WTC11 (cell line): ENCODE measurements at regions not wholly inside any gene's neighbourhood (a gene's known extent, or its start where the extent isn't known, plus 50 kb on each side); places are given as distances from the start of the nearest gene placed in this dataset.

ENCODE experiments used
- ATAC-seq: fragments of 200-7000 bp; cut with Tn5 transposase; 2 replicates; pipeline ENCODE4 v1.10.0; 2021; ENCODE audit warnings: mild to moderate bottlenecking, moderate library complexity
- CTCF ChIA-PET: fragments of 300-600 bp; sonication (Branson Sonifier 250); formaldehyde crosslinking; loops from one replicate; lab custom pipeline; 2021; ENCODE audit warnings: antibody characterized with exemption; lab: Charles Lee
- POLR2A ChIA-PET: fragments of 350-600 bp; sonication (Branson Sonifier 250); formaldehyde crosslinking; loops from one replicate; lab custom pipeline; 2021; ENCODE audit warnings: antibody characterized with exemption; lab: Charles Lee
- DNase-seq: peaks from one replicate; pipeline ENCODE4 v3.0.0; 2021; ENCODE audit warnings: low spot score
- H3K27ac Mint-ChIP-seq: 2 replicates; pipeline ENCODE4 v1.8.0; 2021; ENCODE audit warnings: mixed read lengths
- H3K27me3 Mint-ChIP-seq: 2 replicates; pipeline ENCODE4 v1.8.0; 2021; ENCODE audit warnings: low read depth, mild to moderate bottlenecking, moderate library complexity, mixed read lengths
- H3K36me3 Mint-ChIP-seq: 2 replicates; pipeline ENCODE4 v1.8.0; 2021; ENCODE audit warnings: mixed read lengths
- H3K4me1 Mint-ChIP-seq: 2 replicates; pipeline ENCODE4 v1.8.0; 2022; ENCODE audit warnings: mixed read lengths
- H3K4me3 Mint-ChIP-seq: 2 replicates; pipeline ENCODE4 v1.8.0; 2021; ENCODE audit warnings: mild to moderate bottlenecking, moderate library complexity, mixed read lengths
- H3K9me3 Mint-ChIP-seq: 2 replicates; pipeline ENCODE4 v1.8.0; 2021; ENCODE audit warnings: mixed read lengths
- GABPB1 ChIP-seq: sonication (generic); formaldehyde crosslinking; IDR thresholded peaks from 2 replicates; pipeline ENCODE4 v1.8.1; 2023; ENCODE audit warnings: mild to moderate bottlenecking, missing genetic modification reagents
- GTF2I ChIP-seq: fragments of 250-450 bp; sonication (Bioruptor Pico); conservative IDR thresholded peaks from 2 replicates; pipeline ENCODE4 v1.4.0; 2021; ENCODE audit warnings: mild to moderate bottlenecking
- IRF2 ChIP-seq: sonication (generic); formaldehyde crosslinking; IDR thresholded peaks from 2 replicates; pipeline ENCODE4 v1.8.0; 2022; ENCODE audit warnings: low read depth, missing genetic modification reagents, borderline replicate concordance
- JAZF1 ChIP-seq: fragments of 250-450 bp; sonication (Bioruptor Pico); IDR thresholded peaks from 2 replicates; pipeline ENCODE4 v1.9.0; 2021; ENCODE audit warnings: moderate library complexity, mild to moderate bottlenecking, inconsistent platforms
- JUN ChIP-seq: sonication (generic); formaldehyde crosslinking; IDR thresholded peaks from 2 replicates; pipeline ENCODE4 v1.8.0; 2023; ENCODE audit warnings: mild to moderate bottlenecking, missing genetic modification reagents
- MYBL2 ChIP-seq: sonication (generic); formaldehyde crosslinking; IDR thresholded peaks from 2 replicates; pipeline ENCODE4 v1.8.1; 2023; ENCODE audit warnings: mild to moderate bottlenecking, moderate library complexity, missing genetic modification reagents
- NR2C2 ChIP-seq: sonication (generic); formaldehyde crosslinking; IDR thresholded peaks from 2 replicates; pipeline ENCODE4 v1.8.0; 2022; ENCODE audit warnings: mild to moderate bottlenecking, missing genetic modification reagents
- NR3C1 ChIP-seq: sonication (generic); formaldehyde crosslinking; conservative IDR thresholded peaks from 2 replicates; pipeline ENCODE4 v1.8.1; 2023; ENCODE audit warnings: low read depth, mild to moderate bottlenecking, missing genetic modification reagents
- OVOL2 ChIP-seq: fragments of 250-450 bp; sonication (Bioruptor Pico); IDR thresholded peaks from 2 replicates; pipeline ENCODE4 v1.9.0; 2021; ENCODE audit warnings: mild to moderate bottlenecking, borderline replicate concordance
- TP53 ChIP-seq: sonication (generic); formaldehyde crosslinking; IDR thresholded peaks from 2 replicates; pipeline ENCODE4 v1.8.1; 2023; ENCODE audit warnings: mild to moderate bottlenecking, missing genetic modification reagents
- ZNF317 ChIP-seq: sonication (generic); formaldehyde crosslinking; IDR thresholded peaks from 2 replicates; pipeline ENCODE4 v1.8.1; 2023; ENCODE audit warnings: low read depth, mild to moderate bottlenecking, moderate library complexity, missing genetic modification reagents, borderline replicate concordance
- ZNF396 ChIP-seq: fragments of 250-450 bp; sonication (Bioruptor Pico); IDR thresholded peaks from 2 replicates; pipeline ENCODE4 v1.8.0; 2021; ENCODE audit warnings: mild to moderate bottlenecking, moderate library complexity, borderline replicate concordance
- TF ChIP-seq, protein P1 (sequence below): fragments of 250-450 bp; sonication (Bioruptor Pico); IDR thresholded peaks from 2 replicates; pipeline ENCODE4 v1.9.0; 2021; ENCODE audit warnings: mild to moderate bottlenecking
- TF ChIP-seq, protein P2 (sequence below): sonication (generic); formaldehyde crosslinking; IDR thresholded peaks from 2 replicates; pipeline ENCODE4 v1.8.0; 2022; ENCODE audit warnings: mild to moderate bottlenecking, missing genetic modification reagents
- TF ChIP-seq, protein P3 (sequence below): sonication (generic); formaldehyde crosslinking; IDR thresholded peaks from 2 replicates; pipeline ENCODE4 v1.8.1; 2023; ENCODE audit warnings: mild to moderate bottlenecking, missing genetic modification reagents
- TF ChIP-seq, protein P4 (sequence below): sonication (generic); formaldehyde crosslinking; IDR thresholded peaks from 2 replicates; pipeline ENCODE4 v1.8.1; 2023; ENCODE audit warnings: mild to moderate bottlenecking, moderate library complexity, missing genetic modification reagents
- TF ChIP-seq, protein P5 (sequence below): sonication (generic); formaldehyde crosslinking; IDR thresholded peaks from 2 replicates; pipeline ENCODE4 v1.8.0; 2023; ENCODE audit warnings: missing genetic modification reagents
- TF ChIP-seq, protein P6 (sequence below): sonication (generic); formaldehyde crosslinking; IDR thresholded peaks from 2 replicates; pipeline ENCODE4 v1.8.1; 2022; ENCODE audit warnings: mild to moderate bottlenecking, moderate library complexity, missing genetic modification reagents
- TF ChIP-seq, protein P7 (sequence below): fragments of 250-450 bp; sonication (Bioruptor Pico); IDR thresholded peaks from 2 replicates; pipeline ENCODE4 v1.9.0; 2021; ENCODE audit warnings: moderate library complexity, mild to moderate bottlenecking, inconsistent platforms, borderline replicate concordance
- TF ChIP-seq, protein P8 (sequence below): sonication (generic); formaldehyde crosslinking; IDR thresholded peaks from 2 replicates; pipeline ENCODE4 v1.8.0; 2022; ENCODE audit warnings: mild to moderate bottlenecking, missing genetic modification reagents
- TF ChIP-seq, protein P9 (sequence below): fragments of 250-450 bp; sonication (Bioruptor Pico); conservative IDR thresholded peaks from 2 replicates; pipeline ENCODE4 v1.9.0; 2021; ENCODE audit warnings: mild to moderate bottlenecking

DNA sequence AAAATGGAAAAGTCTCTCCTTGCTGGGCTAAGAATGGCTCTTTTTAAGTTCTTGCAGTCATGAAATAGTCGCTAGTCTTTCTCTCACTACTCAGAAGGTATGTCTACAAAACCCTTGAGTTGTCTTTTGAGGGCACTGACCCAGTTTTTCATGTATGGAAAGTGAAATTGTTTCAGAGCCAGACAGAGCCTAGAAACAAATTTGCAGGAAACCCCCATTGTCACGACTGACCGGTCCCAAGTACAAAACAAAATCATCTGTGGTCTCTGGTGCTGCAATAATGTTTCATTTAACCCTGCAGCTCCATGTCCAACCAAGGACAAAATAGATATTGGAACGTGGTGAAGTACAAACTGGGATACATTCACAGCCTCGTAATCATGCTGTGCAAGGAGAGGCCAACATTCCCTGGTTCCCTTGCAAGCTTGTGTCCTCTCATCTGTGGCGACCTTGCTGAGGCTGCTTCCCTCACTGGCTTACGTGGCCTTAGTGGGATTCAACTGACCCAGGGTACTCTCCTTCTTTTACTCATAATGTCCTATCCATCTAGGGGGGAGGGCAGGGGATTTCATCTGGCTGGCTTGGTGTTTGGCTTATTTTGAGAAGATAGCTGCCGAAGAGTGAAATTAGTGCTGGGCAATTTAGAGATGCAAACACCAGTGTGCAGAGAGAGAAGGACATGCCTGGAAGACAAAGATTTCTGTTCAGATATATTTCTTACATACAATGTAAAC, 172.5 kb downstream of the IPMK start:
- Mint-ChIP-seq H3K36me3 (no peaks in the 10 kb centered on the region), H3K9me3 (peaks cover 7% of the 10 kb centered on the region; the same call in 1 of the 2 replicates), H3K4me1 (peaks cover 17% of the 10 kb centered on the region), H3K27ac (no peak overlapping the region), H3K4me3 (no peak overlapping the region), H3K27me3 (no peaks in the 10 kb centered on the region)
- ChIA-PET CTCF (no interaction called here), POLR2A (no interaction called here)
- no peak for DNase-seq
- no peak for TF ChIP-seq IRF2 (CRISPR knock-in tag)
- TF ChIP-seq TP53: no peak
- TF ChIP-seq, protein P1, sequence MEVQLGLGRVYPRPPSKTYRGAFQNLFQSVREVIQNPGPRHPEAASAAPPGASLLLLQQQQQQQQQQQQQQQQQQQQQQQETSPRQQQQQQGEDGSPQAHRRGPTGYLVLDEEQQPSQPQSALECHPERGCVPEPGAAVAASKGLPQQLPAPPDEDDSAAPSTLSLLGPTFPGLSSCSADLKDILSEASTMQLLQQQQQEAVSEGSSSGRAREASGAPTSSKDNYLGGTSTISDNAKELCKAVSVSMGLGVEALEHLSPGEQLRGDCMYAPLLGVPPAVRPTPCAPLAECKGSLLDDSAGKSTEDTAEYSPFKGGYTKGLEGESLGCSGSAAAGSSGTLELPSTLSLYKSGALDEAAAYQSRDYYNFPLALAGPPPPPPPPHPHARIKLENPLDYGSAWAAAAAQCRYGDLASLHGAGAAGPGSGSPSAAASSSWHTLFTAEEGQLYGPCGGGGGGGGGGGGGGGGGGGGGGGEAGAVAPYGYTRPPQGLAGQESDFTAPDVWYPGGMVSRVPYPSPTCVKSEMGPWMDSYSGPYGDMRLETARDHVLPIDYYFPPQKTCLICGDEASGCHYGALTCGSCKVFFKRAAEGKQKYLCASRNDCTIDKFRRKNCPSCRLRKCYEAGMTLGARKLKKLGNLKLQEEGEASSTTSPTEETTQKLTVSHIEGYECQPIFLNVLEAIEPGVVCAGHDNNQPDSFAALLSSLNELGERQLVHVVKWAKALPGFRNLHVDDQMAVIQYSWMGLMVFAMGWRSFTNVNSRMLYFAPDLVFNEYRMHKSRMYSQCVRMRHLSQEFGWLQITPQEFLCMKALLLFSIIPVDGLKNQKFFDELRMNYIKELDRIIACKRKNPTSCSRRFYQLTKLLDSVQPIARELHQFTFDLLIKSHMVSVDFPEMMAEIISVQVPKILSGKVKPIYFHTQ (CRISPR knock-in tag): no peak
- TF ChIP-seq, protein P2, sequence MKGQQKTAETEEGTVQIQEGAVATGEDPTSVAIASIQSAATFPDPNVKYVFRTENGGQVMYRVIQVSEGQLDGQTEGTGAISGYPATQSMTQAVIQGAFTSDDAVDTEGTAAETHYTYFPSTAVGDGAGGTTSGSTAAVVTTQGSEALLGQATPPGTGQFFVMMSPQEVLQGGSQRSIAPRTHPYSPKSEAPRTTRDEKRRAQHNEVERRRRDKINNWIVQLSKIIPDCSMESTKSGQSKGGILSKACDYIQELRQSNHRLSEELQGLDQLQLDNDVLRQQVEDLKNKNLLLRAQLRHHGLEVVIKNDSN: no peak
- TF ChIP-seq JUN (CRISPR knock-in tag): no peak
- TF ChIP-seq GTF2I: no peak
- TF ChIP-seq, protein P3, sequence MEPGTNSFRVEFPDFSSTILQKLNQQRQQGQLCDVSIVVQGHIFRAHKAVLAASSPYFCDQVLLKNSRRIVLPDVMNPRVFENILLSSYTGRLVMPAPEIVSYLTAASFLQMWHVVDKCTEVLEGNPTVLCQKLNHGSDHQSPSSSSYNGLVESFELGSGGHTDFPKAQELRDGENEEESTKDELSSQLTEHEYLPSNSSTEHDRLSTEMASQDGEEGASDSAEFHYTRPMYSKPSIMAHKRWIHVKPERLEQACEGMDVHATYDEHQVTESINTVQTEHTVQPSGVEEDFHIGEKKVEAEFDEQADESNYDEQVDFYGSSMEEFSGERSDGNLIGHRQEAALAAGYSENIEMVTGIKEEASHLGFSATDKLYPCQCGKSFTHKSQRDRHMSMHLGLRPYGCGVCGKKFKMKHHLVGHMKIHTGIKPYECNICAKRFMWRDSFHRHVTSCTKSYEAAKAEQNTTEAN (CRISPR knock-in tag): no peak
- TF ChIP-seq, protein P4, sequence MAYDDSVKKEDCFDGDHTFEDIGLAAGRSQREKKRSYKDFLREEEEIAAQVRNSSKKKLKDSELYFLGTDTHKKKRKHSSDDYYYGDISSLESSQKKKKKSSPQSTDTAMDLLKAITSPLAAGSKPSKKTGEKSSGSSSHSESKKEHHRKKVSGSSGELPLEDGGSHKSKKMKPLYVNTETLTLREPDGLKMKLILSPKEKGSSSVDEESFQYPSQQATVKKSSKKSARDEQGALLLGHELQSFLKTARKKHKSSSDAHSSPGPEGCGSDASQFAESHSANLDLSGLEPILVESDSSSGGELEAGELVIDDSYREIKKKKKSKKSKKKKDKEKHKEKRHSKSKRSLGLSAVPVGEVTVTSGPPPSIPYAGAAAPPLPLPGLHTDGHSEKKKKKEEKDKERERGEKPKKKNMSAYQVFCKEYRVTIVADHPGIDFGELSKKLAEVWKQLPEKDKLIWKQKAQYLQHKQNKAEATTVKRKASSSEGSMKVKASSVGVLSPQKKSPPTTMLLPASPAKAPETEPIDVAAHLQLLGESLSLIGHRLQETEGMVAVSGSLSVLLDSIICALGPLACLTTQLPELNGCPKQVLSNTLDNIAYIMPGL (CRISPR knock-in tag): no peak
- TF ChIP-seq NR3C1 (CRISPR knock-in tag): no peak
- TF ChIP-seq, protein P5, sequence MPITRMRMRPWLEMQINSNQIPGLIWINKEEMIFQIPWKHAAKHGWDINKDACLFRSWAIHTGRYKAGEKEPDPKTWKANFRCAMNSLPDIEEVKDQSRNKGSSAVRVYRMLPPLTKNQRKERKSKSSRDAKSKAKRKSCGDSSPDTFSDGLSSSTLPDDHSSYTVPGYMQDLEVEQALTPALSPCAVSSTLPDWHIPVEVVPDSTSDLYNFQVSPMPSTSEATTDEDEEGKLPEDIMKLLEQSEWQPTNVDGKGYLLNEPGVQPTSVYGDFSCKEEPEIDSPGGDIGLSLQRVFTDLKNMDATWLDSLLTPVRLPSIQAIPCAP (CRISPR knock-in tag): no peak
- TF ChIP-seq JAZF1 (CRISPR knock-in tag): no peak
- no peak for ATAC-seq

DNA sequence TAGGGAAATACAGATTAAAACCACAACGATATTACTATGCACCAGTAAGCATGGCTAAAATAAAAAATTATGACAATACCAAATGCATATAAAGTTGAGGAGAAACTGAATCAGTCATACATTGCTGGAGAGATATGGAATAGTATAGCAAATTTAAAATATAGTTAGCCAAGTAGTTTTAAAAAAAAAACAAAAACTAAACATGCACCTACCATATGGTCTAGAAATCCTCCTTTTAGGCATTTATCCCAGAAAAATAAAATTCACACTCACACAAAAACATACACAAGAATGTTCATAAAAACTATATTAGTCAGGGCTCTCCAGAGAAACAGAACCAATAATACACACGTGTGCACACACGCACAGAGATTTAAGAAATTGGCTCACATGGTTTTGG, 175.8 kb downstream of the IPMK start:
- Mint-ChIP-seq H3K27ac (no peak overlapping the region), H3K36me3 (no peaks in the 10 kb centered on the region)
- TF ChIP-seq MYBL2 (CRISPR knock-in tag) (no peak), ZNF317 (CRISPR knock-in tag) (no peak), NR2C2 (no peak), OVOL2 (CRISPR knock-in tag) (no peak), ZNF396 (CRISPR knock-in tag) (no peak), GABPB1 (CRISPR knock-in tag) (no peak)
- TF ChIP-seq, protein P6, sequence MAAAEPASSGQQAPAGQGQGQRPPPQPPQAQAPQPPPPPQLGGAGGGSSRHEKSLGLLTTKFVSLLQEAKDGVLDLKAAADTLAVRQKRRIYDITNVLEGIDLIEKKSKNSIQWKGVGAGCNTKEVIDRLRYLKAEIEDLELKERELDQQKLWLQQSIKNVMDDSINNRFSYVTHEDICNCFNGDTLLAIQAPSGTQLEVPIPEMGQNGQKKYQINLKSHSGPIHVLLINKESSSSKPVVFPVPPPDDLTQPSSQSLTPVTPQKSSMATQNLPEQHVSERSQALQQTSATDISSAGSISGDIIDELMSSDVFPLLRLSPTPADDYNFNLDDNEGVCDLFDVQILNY: no peak
- TF ChIP-seq, protein P7, sequence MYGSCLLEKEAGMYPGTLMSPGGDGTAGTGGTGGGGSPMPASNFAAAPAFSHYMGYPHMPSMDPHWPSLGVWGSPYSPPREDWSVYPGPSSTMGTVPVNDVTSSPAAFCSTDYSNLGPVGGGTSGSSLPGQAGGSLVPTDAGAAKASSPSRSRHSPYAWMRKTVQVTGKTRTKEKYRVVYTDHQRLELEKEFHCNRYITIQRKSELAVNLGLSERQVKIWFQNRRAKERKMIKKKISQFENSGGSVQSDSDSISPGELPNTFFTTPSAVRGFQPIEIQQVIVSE (CRISPR knock-in tag): no peak
- TF ChIP-seq, protein P8, sequence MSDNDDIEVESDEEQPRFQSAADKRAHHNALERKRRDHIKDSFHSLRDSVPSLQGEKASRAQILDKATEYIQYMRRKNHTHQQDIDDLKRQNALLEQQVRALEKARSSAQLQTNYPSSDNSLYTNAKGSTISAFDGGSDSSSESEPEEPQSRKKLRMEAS (CRISPR knock-in tag): no peak
- TF ChIP-seq, protein P9, sequence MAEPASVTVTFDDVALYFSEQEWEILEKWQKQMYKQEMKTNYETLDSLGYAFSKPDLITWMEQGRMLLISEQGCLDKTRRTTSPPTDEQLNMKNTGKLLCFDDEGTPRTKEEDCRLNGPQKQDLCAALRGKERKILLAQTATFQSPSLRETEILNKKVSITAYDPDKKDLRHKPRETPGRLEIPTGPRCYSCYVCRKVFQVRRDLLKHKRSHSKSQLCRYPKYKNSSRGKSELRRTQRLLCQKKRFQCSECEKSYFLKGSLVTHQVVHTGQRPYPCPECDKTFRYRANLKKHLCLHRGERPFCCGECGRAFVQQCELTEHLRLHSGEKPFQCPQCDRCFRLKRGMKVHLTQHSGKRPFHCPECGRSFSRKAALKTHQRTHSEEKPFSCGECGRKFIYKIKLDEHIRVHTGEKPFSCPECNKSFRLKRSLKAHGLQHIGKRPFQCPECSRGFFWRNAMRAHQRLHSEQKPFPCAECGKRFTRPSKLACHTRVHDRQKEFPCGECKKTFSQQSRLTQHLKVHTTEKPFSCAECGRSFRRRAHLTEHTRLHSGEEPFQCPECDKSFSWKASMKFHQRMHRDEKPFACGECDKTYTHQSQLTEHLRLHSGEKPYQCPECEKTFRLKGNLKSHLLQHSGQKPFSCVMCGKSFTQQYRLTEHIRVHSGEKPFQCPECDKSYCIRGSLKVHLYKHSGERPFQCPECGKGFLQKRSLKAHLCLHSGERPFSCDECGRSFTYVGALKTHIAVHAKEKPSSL: no peak

More for the DNA sequence above, 175.8 kb downstream of the IPMK start:
- peaks cover 22% of the 10 kb centered on the region for H3K4me1 Mint-ChIP-seq
- H3K27me3 Mint-ChIP-seq: no peaks in the 10 kb centered on the region
- no peaks in the 10 kb centered on the region for H3K9me3 Mint-ChIP-seq
- no peak for DNase-seq
- no peak for ATAC-seq
- ChIA-PET POLR2A (no interaction called here), CTCF (no interaction called here)
- no peak overlapping the region for H3K4me3 Mint-ChIP-seq
